ENCODE measurements at regions not wholly inside any gene's neighbourhood (a gene's known extent, or its start where the extent isn't known, plus 50 kb on each side); places are given as distances from the start of the nearest gene placed in this dataset.

DNA sequence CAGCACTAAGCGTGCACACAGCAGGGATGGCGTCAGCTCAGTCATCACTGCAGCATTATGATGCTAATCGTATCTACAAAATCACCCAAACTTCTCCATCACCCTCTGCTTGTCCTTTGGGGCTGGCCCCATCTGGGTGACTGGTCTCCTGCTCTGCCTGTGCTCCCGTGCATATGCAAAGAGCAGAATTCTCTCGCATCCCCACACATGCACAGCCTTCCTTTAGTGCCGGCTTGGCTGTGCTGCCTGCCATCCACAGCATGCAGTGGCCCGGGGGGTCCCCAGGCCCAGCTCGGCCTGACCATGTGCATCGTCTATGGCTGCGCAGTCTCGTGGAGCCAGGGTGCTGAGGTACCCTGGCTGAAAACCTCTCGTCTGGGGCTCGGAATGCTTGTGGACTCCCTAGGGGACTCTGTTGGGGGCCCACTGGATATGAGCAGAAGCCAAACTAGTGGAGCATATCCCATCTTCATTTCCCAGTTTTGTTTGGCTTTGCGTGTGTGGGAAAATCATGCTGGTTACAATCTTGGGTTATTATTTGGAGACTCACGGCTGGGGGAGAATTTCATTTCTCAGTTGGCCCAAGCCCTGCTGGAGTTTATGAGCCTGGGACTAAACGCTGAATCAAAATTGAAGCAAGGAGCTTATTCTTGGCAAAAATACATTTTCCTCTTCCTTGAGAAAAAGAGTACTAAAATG, 70.9 kb upstream of the HS6ST1 start:
- peak in 2 of 4 donors; percentile 17 to 72 for DNase-seq
- TF ChIP-seq, protein P1, sequence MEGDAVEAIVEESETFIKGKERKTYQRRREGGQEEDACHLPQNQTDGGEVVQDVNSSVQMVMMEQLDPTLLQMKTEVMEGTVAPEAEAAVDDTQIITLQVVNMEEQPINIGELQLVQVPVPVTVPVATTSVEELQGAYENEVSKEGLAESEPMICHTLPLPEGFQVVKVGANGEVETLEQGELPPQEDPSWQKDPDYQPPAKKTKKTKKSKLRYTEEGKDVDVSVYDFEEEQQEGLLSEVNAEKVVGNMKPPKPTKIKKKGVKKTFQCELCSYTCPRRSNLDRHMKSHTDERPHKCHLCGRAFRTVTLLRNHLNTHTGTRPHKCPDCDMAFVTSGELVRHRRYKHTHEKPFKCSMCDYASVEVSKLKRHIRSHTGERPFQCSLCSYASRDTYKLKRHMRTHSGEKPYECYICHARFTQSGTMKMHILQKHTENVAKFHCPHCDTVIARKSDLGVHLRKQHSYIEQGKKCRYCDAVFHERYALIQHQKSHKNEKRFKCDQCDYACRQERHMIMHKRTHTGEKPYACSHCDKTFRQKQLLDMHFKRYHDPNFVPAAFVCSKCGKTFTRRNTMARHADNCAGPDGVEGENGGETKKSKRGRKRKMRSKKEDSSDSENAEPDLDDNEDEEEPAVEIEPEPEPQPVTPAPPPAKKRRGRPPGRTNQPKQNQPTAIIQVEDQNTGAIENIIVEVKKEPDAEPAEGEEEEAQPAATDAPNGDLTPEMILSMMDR (IDR thresholded peaks at IDR 0.05), result no peak
- ATAC-seq, result no peak

DNA sequence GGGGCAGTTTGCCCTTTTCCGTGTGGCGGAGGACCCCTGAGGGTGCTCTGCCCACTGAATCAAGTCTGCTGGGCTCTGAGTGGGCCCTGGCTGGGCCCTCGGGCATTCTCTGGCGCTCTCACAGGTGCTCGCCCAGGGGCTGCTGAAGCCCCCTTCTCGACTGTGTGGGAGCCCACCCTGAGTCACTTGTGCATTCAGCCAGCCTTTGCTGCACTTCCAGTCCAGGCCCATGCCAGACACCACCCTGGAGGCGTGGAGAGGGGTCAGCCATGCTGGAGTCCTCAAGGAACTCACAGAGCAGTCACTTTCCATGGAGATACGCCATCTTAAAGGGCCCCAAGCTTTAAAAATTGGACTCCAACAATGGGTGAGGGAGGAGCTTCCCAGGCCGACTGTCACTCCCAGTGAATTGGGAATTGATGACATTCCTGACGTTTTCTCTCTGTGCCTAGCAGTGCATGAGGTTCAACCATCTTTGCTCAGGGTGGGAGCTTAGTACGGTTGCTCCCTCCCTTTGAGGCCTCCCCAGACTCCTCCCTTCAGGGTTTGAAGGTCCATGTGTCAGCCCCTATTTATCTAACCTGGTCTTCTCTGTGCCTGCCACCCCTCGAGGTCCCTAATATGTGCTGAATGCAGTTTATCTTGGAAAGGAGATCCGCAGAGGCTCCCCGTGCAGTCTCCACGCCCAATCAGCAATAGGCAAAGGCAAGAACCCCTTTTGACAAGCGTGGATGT, 71.8 kb upstream of the HS6ST1 start:
- ATAC-seq (no peak), DNase-seq (peak in 1 of 4 donors; percentile 17)
- no peaks in the 10 kb centered on the region for H3K9me3 ChIP-seq
- H3K27ac ChIP-seq, result no peak overlapping the region
- H3K27me3 ChIP-seq, result no peaks in the 10 kb centered on the region
- H3K4me3 ChIP-seq, result no peak overlapping the region
- H3K4me1 ChIP-seq, result no peaks in the 10 kb centered on the region
- intact Hi-C loops (cut with DNase I), result no loop called here
- H3K36me3 ChIP-seq, result no peaks in the 10 kb centered on the region
- TF ChIP-seq, protein P1 (IDR thresholded peaks at IDR 0.05), result no peak

More for the DNA sequence above, 70.9 kb upstream of the HS6ST1 start:
- Histone ChIP-seq H3K4me3 (no peak overlapping the region), H3K36me3 (no peaks in the 10 kb centered on the region), H3K4me1 (no peaks in the 10 kb centered on the region), H3K9me3 (no peaks in the 10 kb centered on the region), H3K27ac (no peak overlapping the region), H3K27me3 (no peaks in the 10 kb centered on the region)
- intact Hi-C loops (cut with DNase I), result no loop called here

DNA sequence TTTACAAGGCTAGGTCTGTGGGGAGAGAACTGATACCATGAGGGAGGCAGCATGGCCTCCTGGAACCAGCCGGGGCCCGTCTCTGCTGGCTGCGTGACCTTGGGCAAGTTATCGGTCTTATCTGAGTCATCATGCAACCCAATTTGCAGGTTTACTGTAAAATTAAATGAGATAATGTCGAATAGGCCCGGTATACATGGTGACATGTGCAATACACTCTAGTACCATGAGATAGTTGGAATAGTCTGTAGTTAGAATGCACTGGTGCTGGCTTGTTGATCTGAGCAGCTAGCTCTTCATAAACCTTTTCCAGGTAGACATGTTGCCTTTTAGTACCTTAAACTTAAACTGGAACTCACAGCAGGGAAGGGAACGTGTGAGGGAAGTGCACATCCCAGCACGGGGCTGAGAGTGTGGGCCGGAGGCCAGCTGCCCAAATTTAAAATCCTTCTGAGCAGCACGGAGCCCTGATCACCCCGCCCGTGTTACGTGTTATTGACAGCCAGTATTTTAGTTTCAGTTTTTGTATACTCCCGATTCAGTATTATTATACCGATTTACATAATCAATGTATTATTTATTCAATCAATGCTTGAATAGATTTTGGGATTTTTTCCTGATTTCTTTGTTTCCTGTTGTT, 72.4 kb upstream of the HS6ST1 start:
- Histone ChIP-seq H3K27ac (no peak overlapping the region), H3K4me1 (no peaks in the 10 kb centered on the region), H3K4me3 (no peak overlapping the region), H3K9me3 (no peaks in the 10 kb centered on the region), H3K36me3 (no peaks in the 10 kb centered on the region), H3K27me3 (no peaks in the 10 kb centered on the region)
- DNase-seq, result peak in 1 of 4 donors; percentile 19
- TF ChIP-seq, protein P1 (IDR thresholded peaks at IDR 0.05), result no peak
- intact Hi-C loops (cut with DNase I), result no loop called here
- no peak for ATAC-seq

DNA sequence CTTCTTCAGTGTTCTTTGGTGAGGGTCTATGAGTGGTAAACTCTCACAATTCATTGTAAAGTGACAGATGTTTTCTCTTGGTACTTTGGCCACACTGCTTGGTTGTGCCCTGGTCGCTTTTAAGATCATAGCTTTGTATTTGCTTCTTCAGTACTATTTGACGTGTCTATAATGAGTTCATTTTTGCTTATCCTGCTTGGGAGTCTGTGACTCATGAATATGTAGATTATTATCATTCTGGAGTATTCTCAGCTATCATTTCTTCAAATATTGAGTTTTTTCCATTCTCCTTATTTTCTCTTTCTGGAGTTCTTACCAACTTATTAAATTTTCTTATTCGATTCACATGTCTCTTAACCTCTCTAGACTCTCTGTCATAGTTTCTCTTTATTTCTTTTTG, 73.0 kb upstream of the HS6ST1 start:
- intact Hi-C loops (cut with DNase I), result no loop called here
- ATAC-seq, result no peak

More for the DNA sequence above, 73.0 kb upstream of the HS6ST1 start:
- DNase-seq, result no peak
- Histone ChIP-seq H3K27ac (no peak overlapping the region), H3K27me3 (no peaks in the 10 kb centered on the region), H3K4me3 (no peak overlapping the region), H3K9me3 (no peaks in the 10 kb centered on the region), H3K36me3 (no peaks in the 10 kb centered on the region), H3K4me1 (no peaks in the 10 kb centered on the region)
- TF ChIP-seq, protein P1 (IDR thresholded peaks at IDR 0.05), result no peak
